NCI-H524 treated with DMSO at 0.1 percent for 48 hours (cell line): ENCODE measurements at regions not wholly inside any gene's neighbourhood (a gene's known extent, or its start where the extent isn't known, plus 50 kb on each side); places are given as distances from the start of the nearest gene placed in this dataset.

Experiments used
- DNase-seq: peaks from one replicate; lab custom pipeline; 2025; lab: John Stamatoyannopoulos, UW

DNA sequence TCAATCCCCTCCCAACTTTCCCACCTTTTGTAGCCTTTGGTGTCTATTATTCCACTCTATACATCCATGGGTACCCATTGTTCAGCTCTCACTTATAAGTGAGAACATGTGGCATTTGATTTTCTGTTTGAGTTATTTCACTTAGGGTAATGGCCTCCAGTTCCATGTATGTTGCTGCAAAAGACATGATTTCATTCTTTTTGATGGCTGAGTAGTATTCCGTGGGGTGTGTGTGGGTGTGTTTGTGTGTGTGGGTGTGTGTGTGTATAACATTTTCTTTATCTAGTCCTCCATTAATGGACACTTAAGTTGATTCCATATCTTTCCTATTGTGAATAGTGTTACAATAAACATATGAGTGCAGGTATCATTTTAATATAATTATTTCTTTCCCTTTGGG, 157.5 kb upstream of the FSTL4 start:
- DNase-seq, result no peak

- no peak for DNase-seq
These were observed 151.4 kb upstream of the FSTL4 start for GRCh38 chr5:133763744-133764143.

DNA sequence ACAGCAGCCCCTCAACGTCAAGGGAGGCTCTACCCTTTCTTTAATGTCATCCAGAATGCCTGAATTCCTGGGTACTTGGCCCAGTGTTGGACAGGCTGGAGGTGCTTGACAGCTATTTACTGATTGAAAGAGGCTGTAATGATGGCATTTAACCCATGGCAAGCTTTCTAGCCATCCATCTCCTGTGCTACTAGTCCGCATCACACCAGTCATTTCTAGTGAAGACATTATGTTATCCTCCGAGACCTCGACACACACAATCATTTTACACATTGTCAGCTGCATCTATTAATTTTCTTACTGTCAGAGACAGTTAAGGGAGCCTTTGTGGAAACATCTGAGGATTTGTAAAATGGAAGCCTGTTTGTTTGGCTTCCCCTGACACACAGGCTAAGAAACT, 149.3 kb upstream of the FSTL4 start:
- DNase-seq, result no peak

DNA sequence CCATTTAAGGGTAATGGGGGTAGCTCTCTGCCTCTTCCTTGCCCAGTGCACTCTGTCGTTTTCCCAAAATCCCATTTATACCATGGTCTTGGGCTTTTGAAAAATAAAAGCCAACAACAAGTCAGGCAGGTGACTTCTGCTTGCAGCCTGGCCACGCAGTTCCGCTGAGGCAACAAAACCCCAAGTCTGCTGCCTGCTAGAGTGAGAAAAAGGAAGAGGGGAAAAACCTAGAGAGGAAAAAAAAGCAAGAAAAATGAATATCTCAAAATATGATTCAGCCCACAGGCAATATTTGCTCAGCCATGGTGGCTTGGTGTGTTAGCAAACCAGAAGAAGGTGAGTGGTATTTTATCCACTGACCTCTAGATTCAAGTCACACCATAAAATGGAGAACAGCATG, 148.2 kb upstream of the FSTL4 start:
- DNase-seq, result no peak

- DNase-seq, result no peak
These were observed 146.3 kb upstream of the FSTL4 start for GRCh38 chr5:133758641-133759040.

DNA sequence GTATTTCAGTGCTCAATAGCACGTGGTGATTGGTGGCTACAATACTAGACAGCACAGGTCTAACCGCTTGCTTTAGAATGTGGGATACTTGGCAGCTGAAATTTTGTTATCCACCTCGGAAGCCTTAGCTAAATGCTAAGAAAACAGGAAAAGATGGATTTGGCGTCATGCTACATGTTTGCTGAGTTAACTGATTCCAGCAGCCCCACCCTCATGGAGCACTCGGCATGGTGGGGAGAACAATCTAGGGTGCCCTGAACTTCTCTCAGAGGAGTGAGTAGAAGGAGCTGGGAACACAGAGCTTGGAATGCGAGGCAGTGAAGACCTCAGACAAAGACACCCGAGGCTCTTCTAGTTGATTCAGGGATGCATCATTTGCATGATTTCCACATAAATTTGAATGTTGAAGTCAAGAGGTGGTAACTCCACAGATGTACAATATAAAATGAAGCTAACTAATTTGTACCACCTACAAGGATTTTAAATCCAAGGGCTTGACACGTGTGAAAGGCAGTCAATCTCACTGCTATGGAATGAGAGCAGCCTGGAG, 145.1 kb upstream of the FSTL4 start:
- DNase-seq, result no peak

- DNase-seq, result no peak
These were observed 144.4 kb upstream of the FSTL4 start for GRCh38 chr5:133756756-133757155.

DNA sequence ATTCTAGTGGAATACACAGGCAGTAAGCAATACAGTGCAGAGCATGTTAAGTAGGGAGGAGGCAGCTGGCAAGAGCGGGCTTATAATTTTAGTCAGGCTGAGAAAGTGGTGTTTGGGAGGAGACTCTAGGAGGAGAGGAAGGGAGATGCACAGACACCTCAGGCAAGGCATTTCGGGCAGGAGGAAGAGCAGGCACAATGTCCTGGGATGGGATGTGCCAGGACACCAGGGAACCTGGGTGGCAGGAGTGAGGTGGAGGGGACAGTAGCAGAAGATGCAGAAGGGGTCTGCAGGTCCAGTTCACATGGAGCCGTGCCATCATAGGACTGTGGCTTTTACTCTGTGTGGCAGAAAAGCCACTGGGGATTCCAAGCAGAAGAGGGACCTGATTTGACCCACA, 143.7 kb upstream of the FSTL4 start:
- DNase-seq, result no peak

- DNase-seq, result no peak
These were observed 142.3 kb upstream of the FSTL4 start for GRCh38 chr5:133754575-133755169.

DNA sequence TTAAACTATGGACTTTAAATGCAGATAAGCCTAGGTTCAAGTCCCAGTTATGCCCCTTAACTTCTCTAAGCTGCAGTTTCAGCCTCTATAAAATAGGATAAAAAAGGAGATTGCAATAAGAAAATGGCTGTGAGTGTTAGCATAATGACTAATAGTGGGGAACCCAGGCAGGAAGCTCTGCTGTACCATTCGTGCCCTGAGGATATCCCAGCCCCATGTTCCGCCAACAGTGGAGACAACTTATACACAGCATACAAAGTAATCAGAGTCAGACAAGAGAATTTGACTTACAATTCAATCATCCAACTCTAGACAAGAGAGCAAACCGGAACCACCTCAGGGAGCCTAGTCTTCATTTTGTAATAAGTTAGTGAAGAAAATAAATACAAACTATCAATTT, 141.5 kb upstream of the FSTL4 start:
- DNase-seq, result no peak

- DNase-seq, result no peak
These were observed 139.5 kb upstream of the FSTL4 start for GRCh38 chr5:133751846-133752245.

- peak; percentile 25 for DNase-seq
These were observed 139.1 kb upstream of the FSTL4 start for GRCh38 chr5:133751421-133751820.

GRCh38 chr5:133750856-133751255, 138.5 kb upstream of the FSTL4 start:
- no peak for DNase-seq

- DNase-seq, result no peak
These were observed 138.0 kb upstream of the FSTL4 start for GRCh38 chr5:133750356-133750755.

DNA sequence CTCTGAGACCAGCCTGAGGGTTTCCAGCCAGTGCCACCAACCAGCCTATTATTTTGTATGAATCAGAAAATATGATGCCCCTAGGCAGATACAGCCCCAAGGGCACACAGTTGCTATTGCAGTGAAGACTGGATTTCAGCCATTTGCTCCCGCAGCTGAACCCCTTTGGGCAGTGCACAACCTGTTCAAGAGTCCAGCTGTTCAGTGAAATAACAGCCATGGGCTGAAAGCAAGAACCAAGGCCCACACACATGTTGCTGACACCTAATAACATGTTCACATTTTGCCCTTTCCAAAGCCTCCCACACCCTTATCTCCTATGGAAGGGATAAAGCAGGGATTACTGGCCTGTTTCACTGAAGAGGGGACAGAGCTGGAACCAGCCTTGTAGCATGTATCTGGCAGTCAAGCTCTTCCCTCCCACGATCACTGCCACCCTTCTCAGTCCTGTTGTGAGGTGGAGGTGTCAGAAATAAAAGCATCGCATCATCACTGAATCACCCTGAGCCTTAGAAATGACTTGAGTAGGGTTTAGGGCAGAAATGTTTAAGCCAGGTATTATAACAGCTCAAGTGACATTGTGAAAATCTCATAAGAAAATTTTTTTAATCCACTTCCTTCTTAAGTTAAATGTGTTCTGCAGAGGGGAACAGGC, 137.1 kb upstream of the FSTL4 start:
- no peak for DNase-seq

DNA sequence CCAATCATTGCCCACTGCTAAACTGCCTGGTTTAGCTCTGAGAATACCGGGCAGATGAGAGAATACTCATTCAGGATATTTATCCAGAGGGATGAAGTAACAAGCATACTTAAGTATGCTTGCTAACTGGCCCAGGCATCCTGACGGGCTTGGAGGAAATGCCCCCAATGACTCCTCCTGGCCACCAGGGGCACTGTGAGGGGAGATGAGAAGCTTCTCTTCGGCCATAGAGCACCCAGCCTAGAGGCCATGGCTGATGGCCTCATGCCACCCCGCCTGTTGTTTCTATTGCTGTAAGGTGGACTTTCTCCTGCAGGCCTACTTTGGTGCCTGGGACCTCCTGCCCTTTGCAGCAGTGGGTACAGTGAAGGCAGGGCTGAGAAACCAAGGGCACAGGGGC, 134.5 kb upstream of the FSTL4 start:
- no peak for DNase-seq

DNA sequence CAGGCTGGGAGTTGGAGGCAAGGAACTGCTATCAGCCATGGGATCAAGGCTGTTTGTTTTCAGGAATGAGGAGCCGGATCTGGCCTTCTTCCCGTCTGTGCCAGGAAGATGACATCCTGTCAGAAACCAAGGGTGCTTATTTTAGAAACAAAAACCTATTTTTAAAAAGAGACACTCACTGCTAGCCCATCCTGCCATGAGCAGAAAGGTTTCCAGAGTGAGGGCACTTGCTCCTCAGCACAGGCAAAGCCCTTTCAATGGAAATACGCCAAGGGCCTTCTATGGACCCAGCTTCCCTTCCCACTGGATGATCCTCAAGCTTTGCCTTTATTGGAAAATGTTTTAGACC, 132.6 kb upstream of the FSTL4 start:
- no peak for DNase-seq

- no peak for DNase-seq
These were observed 132.0 kb upstream of the FSTL4 start for GRCh38 chr5:133744051-133744959.

- no peak for DNase-seq
These were observed 130.2 kb upstream of the FSTL4 start for GRCh38 chr5:133742431-133742988.

DNA sequence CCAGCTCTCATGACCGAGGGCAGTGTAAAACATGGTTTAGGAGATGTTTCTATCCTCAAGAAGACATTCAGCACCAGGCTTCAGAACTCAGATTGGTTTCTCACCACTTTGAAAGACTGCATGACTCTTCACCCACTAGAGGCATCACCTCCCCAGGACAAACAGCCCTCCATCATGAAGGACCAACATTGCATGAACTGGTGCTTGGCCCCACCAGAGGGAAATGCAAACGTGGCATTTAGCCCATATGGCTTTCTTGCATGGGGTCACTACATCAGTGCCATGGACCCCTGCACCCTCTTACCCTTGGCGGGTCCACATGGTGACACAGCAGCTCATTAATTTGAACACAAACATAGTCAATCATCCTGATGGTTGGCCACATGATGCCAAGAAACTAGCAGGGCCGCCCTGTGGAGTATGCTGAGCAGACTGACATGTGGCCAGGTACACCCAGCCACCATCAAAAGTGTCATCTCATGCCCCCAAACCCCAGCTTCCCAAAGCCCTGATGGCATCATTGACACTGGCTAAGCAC, 129.5 kb upstream of the FSTL4 start:
- DNase-seq, result no peak

DNA sequence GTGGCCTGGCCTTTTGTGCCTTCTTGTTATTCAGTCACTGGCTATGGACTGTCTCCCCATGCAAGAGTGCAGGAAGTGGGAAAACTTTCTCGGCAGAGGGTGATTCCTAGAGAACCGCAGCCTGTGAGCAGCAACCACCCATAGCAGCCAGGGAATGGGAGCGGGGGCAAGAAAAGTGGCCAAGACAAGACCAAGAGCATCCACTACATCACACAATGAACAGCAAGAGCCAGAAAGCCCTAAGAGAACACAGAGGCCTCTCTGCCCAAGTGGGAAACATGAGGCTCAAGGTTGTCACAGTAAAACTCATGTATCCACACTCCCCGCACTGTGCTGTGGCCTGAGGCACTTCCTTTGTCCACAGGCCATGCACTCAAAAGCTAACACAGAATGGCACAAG, 129.1 kb upstream of the FSTL4 start:
- DNase-seq, result no peak

DNA sequence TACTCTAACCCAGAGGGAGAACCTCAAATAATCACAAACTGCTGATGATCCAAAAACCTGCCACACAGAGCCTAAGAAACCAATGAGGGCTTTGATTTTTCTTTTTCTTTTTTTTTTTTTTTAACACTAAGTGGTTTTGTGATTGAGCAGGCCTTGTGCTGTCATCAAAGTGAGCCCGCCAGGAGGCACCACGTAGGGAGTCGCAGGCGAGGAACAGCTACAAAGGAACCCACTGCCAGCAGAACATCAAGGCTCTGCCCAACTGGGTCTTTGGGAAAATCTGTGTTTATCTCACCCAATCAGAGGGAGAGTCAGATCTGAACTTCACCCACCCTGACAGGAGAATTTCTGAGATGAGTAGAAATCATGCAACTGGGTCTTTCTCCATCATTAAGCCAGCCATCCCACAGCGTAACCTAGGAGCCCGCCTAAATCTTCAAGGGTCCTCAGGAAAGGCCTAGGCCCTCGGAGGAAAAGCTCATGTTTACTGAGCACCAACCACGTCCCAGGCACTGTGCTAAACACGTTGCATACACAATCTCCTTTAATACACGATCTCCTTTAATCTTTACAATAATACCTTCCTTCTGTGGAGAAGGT, 126.9 kb upstream of the FSTL4 start:
- no peak for DNase-seq
